HG02870 (cell line): ENCODE measurements at regions not wholly inside any gene's neighbourhood (a gene's known extent, or its start where the extent isn't known, plus 50 kb on each side); places are given as distances from the start of the nearest gene placed in this dataset.

Experiments used
- ATAC-seq: cut with Tn5 transposase; IDR thresholded peaks from one replicate; pipeline ENCODE4 v1.9.1; 2021; ENCODE audit warnings: mild to moderate bottlenecking, moderate library complexity; ENCODE audit not compliant: unreplicated experiment

DNA sequence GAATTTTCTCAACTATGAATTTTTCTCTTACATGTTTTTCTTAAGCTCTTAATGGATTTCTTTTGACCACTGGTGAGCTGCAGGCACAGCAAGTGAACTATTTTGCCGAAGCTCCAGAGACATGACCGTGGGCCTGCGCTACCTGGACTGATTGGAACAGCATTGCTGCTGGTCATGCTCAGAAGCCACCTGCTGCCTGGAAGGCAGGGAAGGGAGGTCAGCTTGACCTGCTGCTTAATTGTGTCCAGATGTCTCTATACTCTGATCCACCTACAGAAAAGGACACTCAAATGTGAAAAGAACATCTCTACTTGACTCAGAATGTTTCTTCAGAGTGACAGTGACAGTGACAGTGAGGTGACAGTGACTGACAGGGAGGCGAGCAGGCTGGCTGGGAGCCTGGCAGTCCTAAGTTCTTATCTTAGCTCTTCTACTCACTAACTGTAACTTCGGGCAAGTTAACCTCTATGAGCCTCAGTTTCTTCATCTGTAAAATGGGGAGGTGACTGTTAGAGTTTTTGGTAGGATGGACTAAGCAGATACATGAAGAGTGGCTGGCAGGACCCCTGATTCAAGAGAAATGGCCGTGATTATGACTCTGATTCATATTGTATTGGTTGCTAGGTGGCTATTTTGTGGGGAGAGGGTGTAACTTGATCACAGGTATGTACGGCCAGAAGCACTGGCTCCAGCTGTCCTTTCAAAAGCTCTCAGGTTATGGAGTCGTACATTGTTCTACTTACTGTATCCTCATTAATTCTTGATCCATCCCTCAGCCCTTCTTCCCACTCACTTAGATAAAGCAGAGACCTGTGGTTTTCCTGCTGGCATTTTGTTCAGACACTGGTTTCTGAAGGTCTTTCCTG, 54.8 kb upstream of the DLG1 start:
- no peak for ATAC-seq

DNA sequence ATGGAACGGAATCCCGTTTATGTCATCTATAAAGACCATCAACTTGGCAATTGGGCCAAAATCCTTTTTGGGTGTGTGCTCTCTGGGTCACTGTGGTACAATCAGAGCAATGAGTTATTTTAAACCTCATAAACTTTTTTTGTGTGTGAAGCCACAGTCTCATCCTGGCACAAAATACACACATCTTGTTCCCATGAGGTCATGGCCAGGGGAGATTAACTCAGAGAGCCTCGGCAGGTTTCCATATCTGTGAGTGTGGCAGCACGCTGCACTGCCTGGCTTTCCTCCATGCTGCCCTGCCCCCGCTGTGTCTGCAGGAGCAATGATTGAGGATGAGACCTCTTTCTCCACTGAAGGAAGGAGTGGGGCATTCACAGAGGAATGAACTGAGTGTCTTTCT, 54.0 kb upstream of the DLG1 start:
- no peak for ATAC-seq

DNA sequence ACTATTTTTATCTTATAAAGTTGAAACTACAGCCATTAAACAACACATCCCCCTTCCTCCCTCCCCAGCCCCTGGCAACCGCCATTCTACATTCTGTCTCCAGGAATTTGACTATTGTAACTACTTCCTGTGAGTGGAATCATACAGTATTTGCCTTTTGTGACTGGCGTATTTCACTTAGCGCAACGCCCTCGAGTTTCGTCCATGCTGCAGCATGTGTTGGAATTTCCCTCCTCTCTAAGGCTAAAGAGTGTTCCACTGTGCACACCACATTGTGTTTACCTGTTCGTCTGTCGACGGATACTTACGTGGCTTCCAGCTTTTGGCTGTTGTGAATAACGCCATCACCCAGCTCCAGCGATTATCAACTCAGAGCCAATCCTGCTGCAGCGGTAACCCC, 52.0 kb upstream of the DLG1 start:
- no peak for ATAC-seq

DNA sequence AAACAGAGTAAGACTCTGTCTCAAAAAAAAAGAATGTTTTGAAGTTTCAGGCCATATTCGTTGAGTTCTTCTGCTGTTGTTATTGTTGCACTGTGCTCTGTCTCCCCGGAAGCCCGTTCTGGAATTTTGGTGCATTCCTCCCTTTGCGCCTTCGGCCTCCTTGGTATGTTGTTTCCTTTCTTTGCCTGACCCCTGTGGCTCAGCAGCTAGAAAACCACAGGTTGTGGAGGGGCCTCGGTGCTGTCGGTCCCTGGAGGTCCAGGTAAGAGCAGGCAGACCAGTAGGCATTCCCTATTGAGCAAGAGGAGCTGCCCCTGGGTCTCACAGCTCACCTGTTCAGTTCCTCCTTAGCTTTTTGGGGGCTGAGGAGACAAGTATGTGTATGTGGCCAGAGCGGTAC, 51.0 kb upstream of the DLG1 start:
- no peak for ATAC-seq
